HepG2 (cell line): ENCODE measurements at regions not wholly inside any gene's neighbourhood (a gene's known extent, or its start where the extent isn't known, plus 50 kb on each side); places are given as distances from the start of the nearest gene placed in this dataset.

Source experiments
- ATAC-seq: fragments of 200-7000 bp; cut with Tn5 transposase; 3 replicates; pipeline ENCODE4 v1.9.1; 2020; ENCODE audit warnings: mild to moderate bottlenecking, moderate library complexity
- BruUV-seq: library from RNA; stranded (reverse); fragments of 400-500 nt; replicated peaks from 2 replicates; lab custom pipeline; 2021; lab: Mats Ljungman, UMichigan
- CTCF ChIA-PET: fragments of 300-600 bp; formaldehyde crosslinking; extraction: SDS; loops from one replicate; lab custom pipeline; 2021; ENCODE audit warnings: low total read pairs, inconsistent platforms, low intra/inter-chr PET ratio; lab: Yijun Ruan, JAX
- POLR2A ChIA-PET: fragments of 350-600 bp; sonication (Branson Sonifier 250); formaldehyde crosslinking; loops from one replicate; lab custom pipeline; 2020; ENCODE audit warnings: antibody characterized with exemption, inconsistent platforms; lab: Yijun Ruan, JAX
- DNase-seq: peaks from one replicate; pipeline ENCODE4 v3.0.0-alpha.2; 2015; ENCODE audit warnings: low spot score
- FAIRE-seq: peaks from 3 replicates; lab custom pipeline; 2011; peaks lifted over from hg19 to GRCh38; lab: Jason Lieb, UNC
- H2AFZ ChIP-seq: one replicate; pipeline ENCODE4 v1.6.1; 2011; ENCODE audit warnings: low read length, inconsistent platforms
- H3K27ac ChIP-seq: fragments of 300-600 bp; 3 replicates; pipeline ENCODE4 v1.8.0; 2011; ENCODE audit warnings: mixed run types, mild to moderate bottlenecking, mixed read lengths, low read length, inconsistent platforms; ENCODE audit not compliant: insufficient read depth; ENCODE audit errors: extremely low read length
- H3K27me3 ChIP-seq, 2 experiments: fragments of 200-600 bp in 1 of 2; 2 replicates in 1 of 2; 3 replicates in 1 of 2; pipeline versions ENCODE4 v1.6.0 to v1.8.0; 2011; ENCODE audit warnings: low read length in 2 of 2, mild to moderate bottlenecking in 2 of 2, moderate library complexity in 2 of 2, inconsistent platforms in 1 of 2; ENCODE audit not compliant: insufficient read depth in 2 of 2, control insufficient read depth in 1 of 2
- H3K36me3 ChIP-seq, 2 experiments: fragments of 200-600 bp in 1 of 2; replicated peaks in 1 of 2; 2 replicates in 1 of 2; 3 replicates in 1 of 2; pipeline versions ENCODE4 v1.5.1 to v1.8.0; 2011; ENCODE audit warnings: low read length in 2 of 2, inconsistent platforms in 1 of 2; ENCODE audit not compliant: insufficient read depth in 2 of 2, control insufficient read depth in 1 of 2
- H3K4me1 ChIP-seq: 2 replicates; pipeline ENCODE4 v1.5.1; 2012; ENCODE audit warnings: low read length, inconsistent platforms; ENCODE audit not compliant: insufficient read depth
- H3K4me2 ChIP-seq: 2 replicates; pipeline ENCODE4 v1.6.0; 2011; ENCODE audit warnings: low read depth, low read length, inconsistent platforms
- H3K4me3 ChIP-seq, 3 experiments: fragments of 200-600 bp in 1 of 3; sonication (generic), shearing (Covaris generic) in 1 of 3; replicated peaks in 1 of 3; 2 replicates each; pipeline ENCODE4 v1.5.1; 2011 to 2016; ENCODE audit warnings: low read length in 3 of 3, inconsistent platforms in 2 of 3, low read depth in 2 of 3, mild to moderate bottlenecking in 2 of 3, control low read depth in 1 of 3, mixed read lengths in 1 of 3; ENCODE audit not compliant: insufficient read depth in 1 of 3
- H3K79me2 ChIP-seq: one replicate; pipeline ENCODE4 v1.6.1; 2011; ENCODE audit warnings: low read length, inconsistent platforms; ENCODE audit not compliant: insufficient read depth
- H3K9ac ChIP-seq: 2 replicates; pipeline ENCODE4 v1.6.0; 2011; ENCODE audit warnings: mild to moderate bottlenecking, low read depth, low read length, inconsistent platforms; ENCODE audit not compliant: insufficient read depth
- H3K9me3 ChIP-seq: 2 replicates; pipeline ENCODE4 v1.5.1; 2012; ENCODE audit warnings: mild to moderate bottlenecking, low read length
- H4K20me1 ChIP-seq: 2 replicates; pipeline ENCODE4 v1.6.0; 2011; ENCODE audit warnings: inconsistent platforms, mild to moderate bottlenecking, low read length, moderate library complexity; ENCODE audit not compliant: insufficient read depth
- FOXP1 ChIP-seq, 2 experiments: fragments of 450-650 bp in 1 of 2; IDR thresholded peaks; 2 replicates each; pipeline ENCODE4 v1.6.1; 2017 to 2018; ENCODE audit warnings: antibody characterized with exemption in 1 of 2
- HNRNPUL1 ChIP-seq: fragments of 200-400 bp; formaldehyde crosslinking; IDR thresholded peaks from 2 replicates; pipeline ENCODE4 v1.6.1; 2017; ENCODE audit warnings: low read depth, mild to moderate bottlenecking, low read length, moderate library complexity
- MAFF ChIP-seq: IDR thresholded peaks from 2 replicates; pipeline ENCODE4 v1.6.1; 2011; ENCODE audit warnings: low read depth, low read length, improper control_type of control experiment
- MAFK ChIP-seq, 2 experiments: IDR thresholded peaks in 1 of 2; conservative IDR thresholded peaks in 1 of 2; 2 replicates each; pipeline ENCODE4 v1.6.1; 2011; ENCODE audit warnings: improper control_type of control experiment in 2 of 2, low read length in 2 of 2
- PRDM10 ChIP-seq: sonication (generic); formaldehyde crosslinking; IDR thresholded peaks from 2 replicates; pipeline ENCODE4 v1.4.0; 2020; ENCODE audit warnings: low read depth, missing genetic modification reagents
- TCF7L2 ChIP-seq: IDR thresholded peaks from 2 replicates; pipeline ENCODE4 v1.6.1; 2011; ENCODE audit warnings: mild to moderate bottlenecking, low read depth, low read length, moderate library complexity
- ZBTB38 ChIP-seq: sonication (generic); formaldehyde crosslinking; IDR thresholded peaks from 2 replicates; pipeline ENCODE4 v1.5.1; 2020; ENCODE audit warnings: mild to moderate bottlenecking, missing genetic modification reagents
- ZNF33B ChIP-seq: sonication (generic); formaldehyde crosslinking; IDR thresholded peaks from 2 replicates; pipeline ENCODE4 v1.5.1; 2020; ENCODE audit warnings: mild to moderate bottlenecking, missing genetic modification reagents
- ZNF496 ChIP-seq: sonication (generic); formaldehyde crosslinking; IDR thresholded peaks from 2 replicates; pipeline ENCODE4 v1.8.1; 2023; ENCODE audit warnings: mild to moderate bottlenecking, moderate library complexity, missing genetic modification reagents; ENCODE audit not compliant: insufficient replicate concordance
- ZNF558 ChIP-seq: sonication (generic); formaldehyde crosslinking; IDR thresholded peaks from 2 replicates; pipeline ENCODE4 v1.9.0; 2022; ENCODE audit warnings: mild to moderate bottlenecking, missing genetic modification reagents, borderline replicate concordance
- ZNF691 ChIP-seq: sonication (generic); formaldehyde crosslinking; IDR thresholded peaks from 2 replicates; pipeline ENCODE4 v1.4.0; 2020; ENCODE audit warnings: missing genetic modification reagents, low read depth, mild to moderate bottlenecking, borderline replicate concordance
- ZNF773 ChIP-seq: sonication (generic); formaldehyde crosslinking; IDR thresholded peaks from 2 replicates; pipeline ENCODE4 v1.4.0; 2020; ENCODE audit warnings: missing genetic modification reagents, borderline replicate concordance
- WGBS: methylation state at CpG from one replicate; pipeline ENCODE4 v1.1.6; 2017; ENCODE audit warnings: low lambda C conversion rate; 5-methylcytosine and 5-hydroxymethylcytosine counted together
- in situ Hi-C: cut with HindIII; loops from 2 replicates; pipeline ENCODE4 v1.10.0; 2017; ENCODE audit warnings: low pct_unique_long_range_greater_than_20kb; ENCODE audit not compliant: extremely low pct_ligation_motif_present
- intact Hi-C: fragments of 100-400 bp; cut with micrococcal nuclease; formaldehyde crosslinking; loops from one replicate; pipeline ENCODE4 v1.10.0; 2022; ENCODE audit not compliant: unreplicated experiment

DNA sequence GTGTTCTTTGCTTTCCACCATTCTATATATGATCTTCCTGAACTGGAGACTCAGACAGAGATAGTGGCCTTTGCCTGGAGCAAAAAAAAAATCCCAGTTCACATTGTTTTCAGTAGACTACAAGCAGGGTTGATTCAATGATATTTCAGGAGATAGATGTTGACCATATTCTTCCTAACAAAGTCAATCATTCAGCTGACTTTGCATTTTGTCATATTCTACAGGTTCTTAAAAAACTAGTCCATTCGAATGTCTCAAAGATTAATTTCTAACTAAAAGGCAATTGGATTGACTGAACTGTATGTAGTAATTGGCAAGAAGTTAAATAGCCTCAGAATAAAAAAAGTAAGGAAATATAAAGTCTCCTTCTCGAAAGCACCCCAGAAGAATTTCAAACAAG lies 479.5 kb downstream of the NKX6-1 start:
- no peaks in the 10 kb centered on the region for H4K20me1 ChIP-seq
- no peaks in the 10 kb centered on the region for H3K36me3 ChIP-seq
- FAIRE-seq (no peak), ATAC-seq (no peak), DNase-seq (no peak)
- ChIA-PET POLR2A (no interaction called here), CTCF (no interaction called here)
- TF ChIP-seq MAFK (conservative IDR thresholded peaks at IDR 0.05 in 1 of 2, IDR thresholded peaks at IDR 0.05 in 1 of 2; ENCODE audit: low read length in 2 of 2) (peak; percentile 81 to 88), ZNF691 (CRISPR knock-in tag) (no peak), MAFF (peak; percentile 84)
- H3K9me3 ChIP-seq = no peaks in the 10 kb centered on the region
- intact Hi-C loops (no loop called here), in situ Hi-C loops (no loop called here)
- no TSS peak for BruUV-seq
- WGBS = 0% methylated on average over 2 of the region's 2 CpGs
- H3K27ac ChIP-seq = no peak overlapping the region
- H2AFZ ChIP-seq = no peak overlapping the region
- H3K79me2 ChIP-seq = no peaks in the 10 kb centered on the region
- H3K4me2 ChIP-seq = no peak overlapping the region
- H3K4me1 ChIP-seq = no peaks in the 10 kb centered on the region
- no peak overlapping the region for H3K9ac ChIP-seq
- H3K4me3 ChIP-seq = no peak overlapping the region
- H3K27me3 ChIP-seq = no peaks in the 10 kb centered on the region

GRCh38 chr4:84003046-84003445 lies 467.1 kb downstream of the GPAT3 start:
- no TSS peak for BruUV-seq
- ChIA-PET POLR2A (no interaction called here), CTCF (no interaction called here)
- Histone ChIP-seq H3K36me3 (no peaks in the 10 kb centered on the region), H3K79me2 (no peaks in the 10 kb centered on the region), H3K4me3 (no peak overlapping the region), H4K20me1 (no peaks in the 10 kb centered on the region), H3K27me3 (no peaks in the 10 kb centered on the region), H3K4me2 (no peak overlapping the region), H3K4me1 (no peaks in the 10 kb centered on the region), H3K9me3 (no peaks in the 10 kb centered on the region), H2AFZ (no peak overlapping the region), H3K27ac (no peak overlapping the region), H3K9ac (no peak overlapping the region)
- intact Hi-C loops = no loop called here
- in situ Hi-C loops = no loop called here
- DNase-seq = no peak
- ATAC-seq = no peak
- 0% methylated on average over 2 of the region's 2 CpGs for WGBS
- no peak for FAIRE-seq
- TF ChIP-seq FOXP1 (IDR thresholded peaks at IDR 0.05) = no peak
- no peak for TF ChIP-seq FOXP1 (CRISPR knock-in tag; IDR thresholded peaks at IDR 0.05)
- no peak for TF ChIP-seq ZNF773 (CRISPR knock-in tag)
- no peak for TF ChIP-seq ZNF33B (CRISPR knock-in tag)
- TF ChIP-seq PRDM10 (CRISPR knock-in tag) = no peak
- no peak for TF ChIP-seq ZNF558 (CRISPR knock-in tag)
- no peak for TF ChIP-seq ZNF496 (CRISPR knock-in tag)
- TF ChIP-seq TCF7L2 = no peak
- no peak for TF ChIP-seq HNRNPUL1
- no peak for TF ChIP-seq ZBTB38 (CRISPR knock-in tag)
